ENCODE measurements at regions not wholly inside any gene's neighbourhood (a gene's known extent, or its start where the extent isn't known, plus 50 kb on each side); places are given as distances from the start of the nearest gene placed in this dataset.
A peak's percentile ranks its signal among the peaks of the same experiment; 100 is the strongest.
"Not testable (repeated sequence)": the region's sequence is repeated elsewhere in the genome, so short reads cannot be mapped to it uniquely, and the experiment has no call there.

- H3K27ac Mint-ChIP-seq, result no peak overlapping the region
- ChIA-PET POLR2A (interaction anchor here (2.0 kb wide), 1 partner anchor 23 kb away, joined by 10 read pairs; no protein-coding TSS in a partner anchor), CTCF (interaction anchor here (1.5 kb wide), 1 partner anchor 27 kb away, joined by 4 read pairs; no protein-coding TSS in a partner anchor)
- intact Hi-C loops (cut with DNase I, micrococcal nuclease), result no loop called here
- H3K4me3 Mint-ChIP-seq, result no peak overlapping the region
- peaks cover 12% of the 10 kb centered on the region for H3K27me3 Mint-ChIP-seq
- DNase-seq (no peak), ATAC-seq (no peak)
- H3K9me3 Mint-ChIP-seq (ENCODE audit: low read depth), result no peaks in the 10 kb centered on the region
- H3K4me1 Mint-ChIP-seq, result peaks cover 13% of the 10 kb centered on the region
- H3K36me3 Mint-ChIP-seq (ENCODE audit: low read depth), result no peaks in the 10 kb centered on the region
These were observed 126.1 kb downstream of the PPIAL4G start for GRCh38 chr1:148357037-148357436.

- Mint-ChIP-seq H3K27me3 (peaks cover 16% of the 10 kb centered on the region), H3K4me3 (no peak overlapping the region), H3K4me1 (peaks cover 4% of the 10 kb centered on the region), H3K9me3 (ENCODE audit: low read depth) (no peaks in the 10 kb centered on the region), H3K27ac (peak overlapping the region; percentile 21), H3K36me3 (ENCODE audit: low read depth) (no peaks in the 10 kb centered on the region)
- DNase-seq (no peak), ATAC-seq (no peak)
- POLR2A ChIA-PET, result no interaction called here
- CTCF ChIA-PET, result interaction anchor here (1.0 to 1.2 kb wide), 3 partner anchors 16 to 24 kb away, joined by 3 to 7 read pairs (median 3); no protein-coding TSS in a partner anchor
- intact Hi-C loops (cut with DNase I, micrococcal nuclease), result no loop called here
These were observed 127.1 kb downstream of the PPIAL4G start for GRCh38 chr1:148355976-148356375.

DNA sequence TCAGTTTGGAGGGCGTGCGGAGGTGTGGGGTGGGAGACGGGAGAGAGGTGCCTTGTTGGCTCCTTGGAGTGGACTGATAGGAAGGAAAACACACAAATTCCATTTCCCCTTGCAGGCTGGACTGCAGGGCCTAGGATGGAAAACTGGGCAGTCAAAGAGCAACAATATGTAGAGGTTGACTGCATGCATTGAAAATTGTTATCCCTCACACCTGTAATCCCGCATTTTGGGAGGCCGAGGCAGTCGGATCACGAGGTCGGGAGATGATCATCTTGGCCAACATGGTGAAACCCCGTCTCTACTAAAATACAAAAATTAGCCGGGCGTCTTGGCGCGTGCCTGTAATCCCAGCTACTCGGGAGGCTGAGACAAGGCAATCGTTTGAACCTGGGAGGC lies 128.2 kb downstream of the PPIAL4G start:
- no peak overlapping the region for H3K4me3 Mint-ChIP-seq
- POLR2A ChIA-PET, result no interaction called here
- ATAC-seq (no peak), DNase-seq (no peak)
- CTCF ChIA-PET, result interaction anchor here (1.0 kb wide), 1 partner anchor 23 kb away, joined by 3 read pairs; no protein-coding TSS in a partner anchor
- intact Hi-C loops (cut with DNase I, micrococcal nuclease), result no loop called here
- peaks cover 18% of the 10 kb centered on the region for H3K27me3 Mint-ChIP-seq
- H3K27ac Mint-ChIP-seq, result no peak overlapping the region
- H3K9me3 Mint-ChIP-seq (ENCODE audit: low read depth), result no peaks in the 10 kb centered on the region
- H3K4me1 Mint-ChIP-seq, result peaks cover 4% of the 10 kb centered on the region
- H3K36me3 Mint-ChIP-seq (ENCODE audit: low read depth), result no peaks in the 10 kb centered on the region

DNA sequence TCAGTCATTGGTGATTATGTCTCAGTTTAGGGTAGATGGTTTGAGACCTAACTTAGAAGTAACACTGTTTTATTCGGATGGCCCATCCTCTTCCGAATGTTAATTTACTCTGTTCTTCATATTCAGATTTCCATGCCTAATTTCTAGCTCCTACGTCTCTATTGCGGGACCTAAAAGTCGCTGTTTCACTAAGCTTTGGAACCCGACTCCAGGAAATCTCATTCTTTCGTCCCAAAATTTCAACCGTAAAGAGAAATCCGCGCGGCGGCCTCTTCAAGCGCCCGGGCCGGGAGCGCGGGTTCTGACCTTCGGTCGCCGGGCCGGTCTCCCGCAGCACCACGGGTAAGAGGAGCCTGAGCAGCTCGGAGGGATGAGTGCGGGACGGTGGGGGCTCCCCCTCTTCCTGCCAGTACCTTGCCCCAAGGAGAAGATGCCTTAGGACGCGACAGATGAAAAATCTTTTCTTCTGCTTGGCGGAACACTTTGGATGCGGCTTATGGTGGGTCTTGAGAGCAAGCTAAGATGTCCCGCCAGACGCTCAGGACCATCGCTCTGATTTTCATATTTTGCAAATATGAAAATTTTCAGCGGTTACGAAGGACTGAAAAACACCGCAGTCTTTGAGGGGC lies 128.7 kb downstream of the PPIAL4G start:
- Mint-ChIP-seq H3K36me3 (ENCODE audit: low read depth) (no peaks in the 10 kb centered on the region), H3K27ac (no peak overlapping the region), H3K9me3 (ENCODE audit: low read depth) (no peaks in the 10 kb centered on the region), H3K4me3 (no peak overlapping the region), H3K27me3 (peaks cover 20% of the 10 kb centered on the region), H3K4me1 (peaks cover 4% of the 10 kb centered on the region)
- ChIA-PET POLR2A (interaction anchor here (2.0 kb wide), 1 partner anchor 20 kb away, joined by 7 read pairs; no protein-coding TSS in a partner anchor), CTCF (interaction anchor here (1.0 kb wide), 1 partner anchor 18 kb away, joined by 3 read pairs; no protein-coding TSS in a partner anchor)
- intact Hi-C loops (cut with DNase I, micrococcal nuclease), result no loop called here
- ATAC-seq, result no peak
- no peak for DNase-seq

DNA sequence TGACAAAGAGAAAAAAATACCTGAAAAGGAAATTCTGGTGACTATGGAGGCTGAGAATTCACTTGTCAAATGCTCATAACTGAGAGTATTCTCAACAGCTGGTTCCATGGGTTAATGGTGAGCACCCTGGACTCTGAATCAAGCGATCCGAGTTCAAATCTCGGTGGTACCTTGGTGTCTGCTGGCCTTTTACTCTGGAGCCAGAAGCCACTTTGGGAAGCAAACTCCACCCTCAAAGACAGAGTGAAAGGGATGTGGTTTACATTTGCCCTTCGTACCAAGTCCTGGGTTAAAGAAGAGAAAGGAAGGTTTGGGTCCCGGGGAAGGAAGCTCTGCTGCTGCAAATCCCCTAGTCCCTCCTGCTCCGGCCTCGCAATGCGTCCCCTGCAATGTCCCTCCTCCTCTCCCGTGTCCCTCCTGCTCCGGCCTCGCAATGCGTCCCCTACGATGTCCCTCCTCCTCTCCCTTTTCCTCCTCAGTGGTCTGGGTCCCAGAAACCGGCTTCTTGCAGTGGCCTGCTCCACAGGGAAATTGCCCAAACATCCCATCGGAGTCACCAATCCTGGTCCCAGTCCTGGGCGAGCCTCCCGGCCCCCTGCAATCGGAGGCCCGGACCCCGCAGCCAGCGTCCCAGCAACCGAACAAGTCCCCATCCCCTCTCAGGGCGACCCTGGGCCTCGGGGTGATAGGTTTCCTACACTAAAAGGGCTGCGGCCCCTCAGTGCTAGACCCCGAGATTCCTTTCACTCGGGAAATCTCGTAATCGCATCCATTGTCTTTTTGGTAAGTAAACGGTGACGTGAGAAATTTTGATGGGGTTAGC lies 129.4 kb downstream of the PPIAL4G start:
- DNase-seq (peak; percentile 55), ATAC-seq (peak; percentile 84)
- intact Hi-C loops (cut with DNase I, micrococcal nuclease), result loop anchor here in 1 of 2 experiments (2.0 kb wide), 1 partner anchor 17 kb away; no protein-coding TSS in a partner anchor
- peak overlapping the region; percentile 38 for H3K4me3 Mint-ChIP-seq
- ChIA-PET POLR2A (interaction anchor here (2.0 kb wide), 1 partner anchor 19 kb away, joined by 7 read pairs; no protein-coding TSS in a partner anchor), CTCF (interaction anchor here (0.9 to 1.0 kb wide), 2 partner anchors 8 to 17 kb away, joined by 3 read pairs; no protein-coding TSS in a partner anchor)
- no peaks in the 10 kb centered on the region for H3K9me3 Mint-ChIP-seq (ENCODE audit: low read depth)
- H3K4me1 Mint-ChIP-seq, result peaks cover 4% of the 10 kb centered on the region
- H3K27ac Mint-ChIP-seq, result no peak overlapping the region
- H3K36me3 Mint-ChIP-seq (ENCODE audit: low read depth), result no peaks in the 10 kb centered on the region
- H3K27me3 Mint-ChIP-seq, result peaks cover 23% of the 10 kb centered on the region

GRCh38 chr1:148352470-148353053 lies 130.5 kb downstream of the PPIAL4G start:
- POLR2A ChIA-PET, result interaction anchor here (2.0 kb wide), 1 partner anchor 18 kb away, joined by 7 read pairs; no protein-coding TSS in a partner anchor

GRCh38 chr1:148347781-148348180 lies 135.3 kb downstream of the PPIAL4G start:
- intact Hi-C loops (cut with DNase I, micrococcal nuclease), result no loop called here
- DNase-seq (no peak), ATAC-seq (no peak)
- H3K27ac Mint-ChIP-seq, result no peak overlapping the region
- POLR2A ChIA-PET, result interaction anchor here (0.9 kb wide), 1 partner anchor 14 kb away, joined by 4 read pairs; no protein-coding TSS in a partner anchor
- no peak overlapping the region for H3K4me3 Mint-ChIP-seq
- CTCF ChIA-PET, result interaction anchor here (1.2 kb wide), 1 partner anchor 15 kb away, joined by 3 read pairs; no protein-coding TSS in a partner anchor
- H3K27me3 Mint-ChIP-seq, result peaks cover 14% of the 10 kb centered on the region
- no peaks in the 10 kb centered on the region for H3K9me3 Mint-ChIP-seq (ENCODE audit: low read depth)
- H3K36me3 Mint-ChIP-seq (ENCODE audit: low read depth), result no peaks in the 10 kb centered on the region
- peaks cover 2% of the 10 kb centered on the region for H3K4me1 Mint-ChIP-seq

More at GRCh38 chr1:148352470-148353053, 130.5 kb downstream of the PPIAL4G start:
- Mint-ChIP-seq H3K27me3 (peaks cover 20% of the 10 kb centered on the region), H3K4me3 (no peak overlapping the region), H3K36me3 (ENCODE audit: low read depth) (no peaks in the 10 kb centered on the region), H3K9me3 (ENCODE audit: low read depth) (no peaks in the 10 kb centered on the region), H3K4me1 (peaks cover 4% of the 10 kb centered on the region), H3K27ac (no peak overlapping the region)
- intact Hi-C loops (cut with DNase I, micrococcal nuclease), result loop anchor here in 1 of 2 experiments (2.0 kb wide), 1 partner anchor 16 kb away; no protein-coding TSS in a partner anchor
- DNase-seq (no peak), ATAC-seq (no peak)
- CTCF ChIA-PET, result interaction anchor here (0.9 kb wide), 1 partner anchor 10 kb away, joined by 3 read pairs; no protein-coding TSS in a partner anchor

DNA sequence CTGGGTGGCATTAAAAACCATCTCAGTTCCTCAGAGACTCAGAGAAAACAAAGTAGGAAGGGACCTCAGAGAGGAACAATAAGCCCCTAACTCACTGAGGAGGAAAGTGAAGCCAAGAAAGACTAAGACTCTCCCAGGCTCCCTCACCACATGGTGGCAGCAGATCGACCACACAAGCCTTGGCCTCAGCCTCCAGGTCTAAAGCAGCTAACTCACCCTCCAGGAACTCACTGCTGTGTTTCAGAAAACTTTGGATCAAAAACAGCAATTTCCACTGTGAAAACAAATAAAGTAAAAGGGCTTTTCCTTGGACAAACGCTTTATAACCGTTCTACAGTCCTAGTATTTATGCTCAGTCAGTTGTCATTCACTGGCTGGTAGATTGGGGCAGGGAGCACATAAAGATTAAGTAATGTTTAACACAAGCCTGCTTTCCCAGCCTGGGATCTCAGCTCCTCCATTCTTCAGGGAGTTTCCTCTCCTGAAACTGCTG lies 137.4 kb downstream of the PPIAL4G start:
- H3K9me3 Mint-ChIP-seq (ENCODE audit: low read depth); intact Hi-C loops (cut with DNase I, micrococcal nuclease); H3K27me3 Mint-ChIP-seq; H3K4me3 Mint-ChIP-seq; H3K27ac Mint-ChIP-seq; H3K36me3 Mint-ChIP-seq (ENCODE audit: low read depth); H3K4me1 Mint-ChIP-seq: not testable (repeated sequence)
- DNase-seq, result peak; percentile 54
- CTCF ChIA-PET, result interaction anchor here (0.8 to 1.4 kb wide), 5 partner anchors 9 to 70 kb away, joined by 4 to 8 read pairs (median 5); no protein-coding TSS in a partner anchor
- POLR2A ChIA-PET, result interaction anchor here (0.9 kb wide), 1 partner anchor 11 kb away, joined by 3 read pairs; no protein-coding TSS in a partner anchor
- peak; percentile 39 for ATAC-seq

GRCh38 chr1:148344651-148345050 lies 138.5 kb downstream of the PPIAL4G start:
- CTCF ChIA-PET, result interaction anchor here (1.4 kb wide), 1 partner anchor 68 kb away, joined by 6 read pairs; no protein-coding TSS in a partner anchor
- DNase-seq; POLR2A ChIA-PET; H3K27me3 Mint-ChIP-seq; H3K9me3 Mint-ChIP-seq (ENCODE audit: low read depth); H3K36me3 Mint-ChIP-seq (ENCODE audit: low read depth); intact Hi-C loops (cut with DNase I, micrococcal nuclease); ATAC-seq; H3K4me3 Mint-ChIP-seq; H3K27ac Mint-ChIP-seq; H3K4me1 Mint-ChIP-seq: not testable (repeated sequence)

GRCh38 chr1:148341729-148342128 lies 141.4 kb downstream of the PPIAL4G start:
- H3K9me3 Mint-ChIP-seq (ENCODE audit: low read depth); H3K27me3 Mint-ChIP-seq; ATAC-seq; H3K36me3 Mint-ChIP-seq (ENCODE audit: low read depth); POLR2A ChIA-PET; H3K27ac Mint-ChIP-seq; DNase-seq; H3K4me3 Mint-ChIP-seq; intact Hi-C loops (cut with DNase I, micrococcal nuclease); H3K4me1 Mint-ChIP-seq: not testable (repeated sequence)
- CTCF ChIA-PET, result interaction anchor here (0.6 kb wide), 1 partner anchor 26 kb away, joined by 3 read pairs; no protein-coding TSS in a partner anchor
